ENCODE measurements at regions not wholly inside any gene's neighbourhood (a gene's known extent, or its start where the extent isn't known, plus 50 kb on each side); places are given as distances from the start of the nearest gene placed in this dataset.
A peak's percentile ranks its signal among the peaks of the same experiment; 100 is the strongest.

DNA sequence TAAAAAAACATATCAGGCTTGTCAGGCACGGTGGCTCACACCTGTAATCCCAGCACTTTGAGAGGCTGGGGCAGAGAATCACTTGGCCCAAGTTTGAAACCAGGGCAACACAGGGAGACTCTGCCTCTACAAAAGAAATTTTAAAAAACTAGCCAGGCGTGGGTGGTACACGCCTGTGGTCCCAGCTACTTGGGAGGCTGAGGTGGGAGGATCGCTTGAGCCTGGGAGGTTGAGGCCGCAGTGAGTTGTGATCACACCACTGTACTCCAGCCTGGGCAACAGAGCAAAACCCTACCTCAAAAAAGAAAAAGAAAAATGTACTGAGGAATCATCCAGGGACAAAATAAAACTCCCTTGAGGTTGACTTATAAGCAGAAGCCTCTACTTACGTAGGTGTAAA is 149.9 kb upstream of the KLF14 start:
- peaks cover 98% of the 10 kb centered on the region for H3K79me2 ChIP-seq (ENCODE audit: insufficient read depth, low read length)
- POLR2A ChIA-PET = interaction anchor here (0.6 kb wide), 1 partner anchor 953 kb away, joined by 4 read pairs; no protein-coding TSS in a partner anchor
- peak overlapping the region; percentile 100 for H3K27ac ChIP-seq (ENCODE audit: low read depth, low read length)
- TF ChIP-seq JUND (IDR thresholded peaks at IDR 0.05) (no peak), POLR2A (IDR thresholded peaks at IDR 0.05; ENCODE audit: borderline replicate concordance, extremely low read depth, insufficient read depth, insufficient read length) (no peak), RAD21 (IDR thresholded peaks at IDR 0.05; ENCODE audit: low read depth) (no peak), EGR1 (IDR thresholded peaks at IDR 0.05; ENCODE audit: low read depth) (no peak), ELF1 (IDR thresholded peaks at IDR 0.05; ENCODE audit: borderline replicate concordance, low read depth) (no peak), SRF (IDR thresholded peaks at IDR 0.05; ENCODE audit: low read depth) (no peak), MAX (IDR thresholded peaks at IDR 0.05) (no peak), CBX3 (IDR thresholded peaks at IDR 0.05; ENCODE audit: low read depth) (no peak)
- TF ChIP-seq, protein P1, sequence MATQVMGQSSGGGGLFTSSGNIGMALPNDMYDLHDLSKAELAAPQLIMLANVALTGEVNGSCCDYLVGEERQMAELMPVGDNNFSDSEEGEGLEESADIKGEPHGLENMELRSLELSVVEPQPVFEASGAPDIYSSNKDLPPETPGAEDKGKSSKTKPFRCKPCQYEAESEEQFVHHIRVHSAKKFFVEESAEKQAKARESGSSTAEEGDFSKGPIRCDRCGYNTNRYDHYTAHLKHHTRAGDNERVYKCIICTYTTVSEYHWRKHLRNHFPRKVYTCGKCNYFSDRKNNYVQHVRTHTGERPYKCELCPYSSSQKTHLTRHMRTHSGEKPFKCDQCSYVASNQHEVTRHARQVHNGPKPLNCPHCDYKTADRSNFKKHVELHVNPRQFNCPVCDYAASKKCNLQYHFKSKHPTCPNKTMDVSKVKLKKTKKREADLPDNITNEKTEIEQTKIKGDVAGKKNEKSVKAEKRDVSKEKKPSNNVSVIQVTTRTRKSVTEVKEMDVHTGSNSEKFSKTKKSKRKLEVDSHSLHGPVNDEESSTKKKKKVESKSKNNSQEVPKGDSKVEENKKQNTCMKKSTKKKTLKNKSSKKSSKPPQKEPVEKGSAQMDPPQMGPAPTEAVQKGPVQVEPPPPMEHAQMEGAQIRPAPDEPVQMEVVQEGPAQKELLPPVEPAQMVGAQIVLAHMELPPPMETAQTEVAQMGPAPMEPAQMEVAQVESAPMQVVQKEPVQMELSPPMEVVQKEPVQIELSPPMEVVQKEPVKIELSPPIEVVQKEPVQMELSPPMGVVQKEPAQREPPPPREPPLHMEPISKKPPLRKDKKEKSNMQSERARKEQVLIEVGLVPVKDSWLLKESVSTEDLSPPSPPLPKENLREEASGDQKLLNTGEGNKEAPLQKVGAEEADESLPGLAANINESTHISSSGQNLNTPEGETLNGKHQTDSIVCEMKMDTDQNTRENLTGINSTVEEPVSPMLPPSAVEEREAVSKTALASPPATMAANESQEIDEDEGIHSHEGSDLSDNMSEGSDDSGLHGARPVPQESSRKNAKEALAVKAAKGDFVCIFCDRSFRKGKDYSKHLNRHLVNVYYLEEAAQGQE (IDR thresholded peaks at IDR 0.05; ENCODE audit: low read depth) = no peak
- H3K4me3 ChIP-seq (replicated peaks in 1 of 2; ENCODE audit: low read depth in 1 of 2, low read length in 2 of 2) = no peak overlapping the region
- ATAC-seq = no peak
- H2AFZ ChIP-seq (ENCODE audit: low read depth, low read length, poor library complexity, severe bottlenecking) = no peak overlapping the region
- no peaks in the 10 kb centered on the region for H3K27me3 ChIP-seq (ENCODE audit: insufficient read depth, low read length)
- no peaks in the 10 kb centered on the region for H3K9me2 ChIP-seq (ENCODE audit: insufficient read depth)
- intact Hi-C loops (cut with micrococcal nuclease) = no loop called here
- RAD21 ChIA-PET (ENCODE audit: low non-redundant PET in 1 of 2, low total read pairs in 2 of 2, uncharacterized antibody in 2 of 2, unreplicated experiment in 2 of 2) = no interaction called here
- H3K36me3 ChIP-seq (ENCODE audit: control insufficient read depth in 1 of 2, insufficient read depth in 2 of 2, low read length in 2 of 2) = peaks cover 13 to 78% of the 10 kb centered on the region in 2 experiments
- CTCF ChIA-PET = no interaction called here
- no TSS peak for BruUV-seq (replicated peaks)
- H3K4me2 ChIP-seq (ENCODE audit: low read length) = peak overlapping the region; percentile 52; the same call in 1 of the 2 replicates
- no peaks in the 10 kb centered on the region for H3K9me3 ChIP-seq (ENCODE audit: control insufficient read depth in 1 of 2, insufficient read depth in 1 of 2, low read depth in 1 of 2, low read length in 2 of 2)
- H3K9ac ChIP-seq (ENCODE audit: low read length) = peak overlapping the region; percentile 66
- DNase-seq (ENCODE audit: low read depth, low spot score) = no peak
- peaks cover 97 to 100% of the 10 kb centered on the region in 2 experiments for H3K4me1 ChIP-seq (ENCODE audit: control insufficient read depth in 1 of 2, insufficient read depth in 2 of 2, low read length in 2 of 2)
- no peaks in the 10 kb centered on the region for H4K20me1 ChIP-seq (ENCODE audit: insufficient read depth)
